Dermis blood vessel endothelial cell (primary cell): ENCODE measurements at regions not wholly inside any gene's neighbourhood (a gene's known extent, or its start where the extent isn't known, plus 50 kb on each side); places are given as distances from the start of the nearest gene placed in this dataset.

Experiments
- DNase-seq: peaks from one replicate; pipeline ENCODE4 v3.0.0; 2010

GRCh38 chr17:412211-413015, 59.8 kb upstream of the RPH3AL start:
- peak; percentile 80 for DNase-seq

- no peak for DNase-seq
Observed at GRCh38 chr17:411421-412120, 59.0 kb upstream of the RPH3AL start.

GRCh38 chr17:410543-411401, 58.2 kb upstream of the RPH3AL start:
- DNase-seq: peak; percentile 42

GRCh38 chr17:409848-410542, 57.4 kb upstream of the RPH3AL start:
- peak; percentile 99 for DNase-seq

- DNase-seq: no peak
Observed at GRCh38 chr17:409308-409847, 56.8 kb upstream of the RPH3AL start.

GRCh38 chr17:404703-405102, 52.1 kb upstream of the RPH3AL start:
- DNase-seq: no peak
